Stimulated activated effector memory CD8-positive, alpha-beta T cell treated with anti-CD3 and anti-CD28 coated beads, Interleukin-12 subunit alpha, Interleukin-12 subunit beta, amount 100 ng/mL, for 72 hours (primary cell): ENCODE measurements at regions not wholly inside any gene's neighbourhood (a gene's known extent, or its start where the extent isn't known, plus 50 kb on each side); places are given as distances from the start of the nearest gene placed in this dataset.
"Not testable (repeated sequence)": the region's sequence is repeated elsewhere in the genome, so short reads cannot be mapped to it uniquely, and the experiment has no call there.

ENCODE experiments used
- ATAC-seq: fragments of 150-1000 bp; cut with Tn5 transposase; 2 replicates; pipeline ENCODE4 v1.10.0; 2021
- DNase-seq, 2 donors: peaks; one replicate each; pipeline ENCODE4 v3.0.0; 2021 to 2022; ENCODE audit warnings: low spot score in 2 of 2
- H3K27ac Mint-ChIP-seq: one replicate; pipeline ENCODE4 v1.8.0; 2022; ENCODE audit warnings: mild to moderate bottlenecking, mixed read lengths
- H3K36me3 Mint-ChIP-seq: one replicate; pipeline ENCODE4 v1.8.0; 2022; ENCODE audit warnings: mild to moderate bottlenecking, mixed read lengths
- H3K4me1 Mint-ChIP-seq: one replicate; pipeline ENCODE4 v1.8.0; 2022; ENCODE audit warnings: mixed read lengths
- H3K4me3 Mint-ChIP-seq: one replicate; pipeline ENCODE4 v1.8.0; 2022; ENCODE audit warnings: mild to moderate bottlenecking, mixed read lengths
- H3K9me3 Mint-ChIP-seq: one replicate; pipeline ENCODE4 v1.8.0; 2022; ENCODE audit warnings: mixed read lengths

DNA sequence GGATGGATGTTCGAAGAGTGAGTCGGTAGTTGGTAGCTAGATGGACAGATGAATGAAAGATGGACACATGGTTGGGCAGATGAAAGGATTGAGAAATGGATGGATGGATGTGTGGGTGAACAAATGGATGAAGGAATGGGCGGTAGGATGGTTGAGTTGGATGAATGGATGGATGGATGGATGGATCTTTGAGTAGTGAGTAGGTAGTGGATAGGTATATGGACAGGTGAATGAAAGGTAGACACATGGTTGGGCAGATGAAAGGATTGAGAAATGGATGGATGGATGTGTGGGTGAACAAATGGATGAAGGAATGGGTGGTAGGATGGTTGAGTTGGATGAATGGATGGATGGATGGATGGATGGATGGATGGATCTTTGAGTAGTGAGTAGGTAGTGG is 97.0 kb upstream of the ADAMTS2 start:
- H3K9me3 Mint-ChIP-seq, H3K27ac Mint-ChIP-seq, ATAC-seq, H3K4me3 Mint-ChIP-seq, DNase-seq, H3K4me1 Mint-ChIP-seq, H3K36me3 Mint-ChIP-seq: not testable (repeated sequence)

DNA sequence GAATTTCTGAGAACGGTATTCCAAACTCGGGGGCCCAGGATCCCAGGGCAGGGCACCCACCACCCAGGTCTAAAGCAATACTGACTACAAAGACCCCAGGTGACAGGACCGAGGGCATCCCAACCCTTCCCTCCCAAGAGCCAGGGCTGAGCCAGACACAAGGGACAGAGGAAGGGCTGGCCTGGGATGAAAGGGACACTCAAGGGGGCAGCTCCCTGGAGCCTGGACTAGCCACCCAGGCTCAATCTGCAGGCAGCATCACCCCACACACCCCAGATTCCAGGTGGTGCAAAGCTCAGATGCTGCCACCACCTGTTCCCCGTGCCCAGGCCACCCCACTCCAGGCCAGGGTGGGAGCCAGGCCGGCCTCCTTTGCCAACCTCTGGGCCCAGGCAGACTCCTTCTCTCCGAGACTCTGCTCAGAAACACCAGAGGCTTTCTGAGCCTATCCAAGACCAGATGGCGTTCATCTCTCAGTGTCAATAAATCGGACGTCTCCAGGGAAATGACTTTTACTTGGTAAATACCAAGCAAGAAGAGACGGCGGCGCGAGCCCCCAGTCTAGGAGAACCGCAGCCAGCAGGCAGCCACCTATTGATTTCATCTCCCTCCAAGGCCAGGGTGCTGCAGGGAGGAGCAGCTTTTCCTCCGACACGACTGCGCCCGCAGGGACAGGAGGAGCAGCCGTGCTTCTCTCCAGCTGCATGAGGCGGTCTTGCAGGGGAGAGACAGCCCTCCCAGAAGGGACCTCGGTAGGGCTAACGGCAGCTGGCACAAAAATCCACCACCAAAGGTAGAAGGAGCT is 94.1 kb upstream of the ADAMTS2 start:
- H3K4me3 Mint-ChIP-seq = no peak overlapping the region
- no peaks in the 10 kb centered on the region for H3K36me3 Mint-ChIP-seq
- DNase-seq (no peak), ATAC-seq (peak; percentile 9)
- no peaks in the 10 kb centered on the region for H3K9me3 Mint-ChIP-seq
- no peaks in the 10 kb centered on the region for H3K4me1 Mint-ChIP-seq
- H3K27ac Mint-ChIP-seq = no peak overlapping the region

DNA sequence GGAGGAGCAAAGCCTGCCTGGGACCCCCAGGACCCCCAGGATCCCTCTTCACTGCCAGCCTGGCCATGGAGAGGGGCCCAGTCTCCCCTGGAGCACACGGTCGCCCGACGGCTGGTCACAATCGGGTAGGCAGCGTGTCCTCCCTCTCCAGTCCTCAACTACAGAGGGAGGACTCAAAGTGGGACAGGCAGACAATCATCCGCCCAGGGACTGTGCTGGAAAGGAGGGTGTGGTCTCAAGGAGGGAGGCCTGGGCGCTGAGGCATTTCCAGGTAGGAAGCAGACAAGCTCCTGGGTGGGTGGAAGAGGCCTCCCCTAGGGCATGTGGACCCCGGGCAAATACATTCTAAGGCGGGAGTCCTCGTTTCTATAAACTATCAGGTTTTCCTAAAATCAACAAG is 93.2 kb upstream of the ADAMTS2 start:
- no peak overlapping the region for H3K4me3 Mint-ChIP-seq
- H3K27ac Mint-ChIP-seq = no peak overlapping the region
- DNase-seq (no peak), ATAC-seq (no peak)
- no peaks in the 10 kb centered on the region for H3K36me3 Mint-ChIP-seq
- H3K4me1 Mint-ChIP-seq = no peaks in the 10 kb centered on the region
- no peaks in the 10 kb centered on the region for H3K9me3 Mint-ChIP-seq

DNA sequence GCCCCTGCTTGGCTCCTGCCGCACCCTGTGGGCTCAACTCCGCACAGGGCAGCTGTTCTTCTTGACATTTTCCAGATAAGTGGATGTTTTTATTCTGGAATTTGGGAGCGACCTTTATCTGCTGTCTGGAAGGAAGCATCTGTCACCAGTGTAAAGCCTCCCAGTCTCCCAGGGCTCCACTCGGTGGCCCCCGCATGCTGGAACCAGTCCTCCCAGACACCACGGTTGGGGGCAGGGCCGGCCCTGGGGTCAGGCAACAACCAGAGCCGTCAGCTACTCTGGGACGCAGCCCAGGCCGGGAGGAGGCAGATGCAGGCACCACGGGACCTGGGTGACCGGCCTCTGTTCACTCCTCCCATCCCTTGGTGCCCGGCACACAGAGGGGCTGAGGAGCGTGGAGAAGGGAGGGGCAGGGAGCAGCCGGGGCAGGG is 92.8 kb upstream of the ADAMTS2 start:
- Mint-ChIP-seq H3K4me1 (no peaks in the 10 kb centered on the region), H3K27ac (no peak overlapping the region)
- no peak for ATAC-seq

DNA sequence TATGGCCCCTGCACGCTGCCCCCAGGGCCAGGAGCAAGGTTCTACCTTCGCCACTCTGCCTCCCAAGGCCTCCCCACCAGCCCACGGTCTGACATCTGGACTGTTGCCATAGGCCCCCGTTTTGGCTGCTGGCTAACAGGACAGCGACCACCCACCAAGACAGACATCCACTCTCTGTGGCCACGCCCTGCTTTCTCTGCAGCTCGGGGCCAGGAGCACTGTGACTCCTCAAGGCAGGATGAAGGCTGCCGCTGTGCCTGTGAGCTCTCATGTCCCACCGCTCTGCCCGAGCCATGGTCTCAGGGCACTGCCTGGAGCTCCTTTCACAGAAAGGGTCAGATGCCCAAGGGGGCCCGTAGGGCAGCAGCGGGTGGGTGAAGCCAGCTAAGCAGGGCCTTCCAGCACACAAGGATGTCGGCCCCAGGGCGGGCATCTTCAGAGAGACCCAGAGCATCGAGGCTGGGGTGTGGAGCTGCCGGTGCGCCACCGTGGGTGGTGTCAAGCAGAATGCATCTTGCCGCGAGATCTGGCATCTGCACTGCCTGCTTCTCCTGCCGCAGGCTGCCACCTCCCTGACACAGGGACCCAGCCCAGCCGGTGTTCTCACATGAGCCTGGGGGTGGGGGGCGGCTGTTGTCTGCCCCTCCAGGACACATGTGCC is 92.2 kb upstream of the ADAMTS2 start:
- DNase-seq (no peak), ATAC-seq (no peak)
- Mint-ChIP-seq H3K9me3 (peaks cover 4% of the 10 kb centered on the region), H3K4me3 (no peak overlapping the region), H3K4me1 (no peaks in the 10 kb centered on the region), H3K36me3 (no peaks in the 10 kb centered on the region), H3K27ac (no peak overlapping the region)

More for the DNA sequence above, 92.8 kb upstream of the ADAMTS2 start:
- H3K9me3 Mint-ChIP-seq = peaks cover 1% of the 10 kb centered on the region
- H3K36me3 Mint-ChIP-seq = no peaks in the 10 kb centered on the region
- H3K4me3 Mint-ChIP-seq = no peak overlapping the region
- DNase-seq = no peak

DNA sequence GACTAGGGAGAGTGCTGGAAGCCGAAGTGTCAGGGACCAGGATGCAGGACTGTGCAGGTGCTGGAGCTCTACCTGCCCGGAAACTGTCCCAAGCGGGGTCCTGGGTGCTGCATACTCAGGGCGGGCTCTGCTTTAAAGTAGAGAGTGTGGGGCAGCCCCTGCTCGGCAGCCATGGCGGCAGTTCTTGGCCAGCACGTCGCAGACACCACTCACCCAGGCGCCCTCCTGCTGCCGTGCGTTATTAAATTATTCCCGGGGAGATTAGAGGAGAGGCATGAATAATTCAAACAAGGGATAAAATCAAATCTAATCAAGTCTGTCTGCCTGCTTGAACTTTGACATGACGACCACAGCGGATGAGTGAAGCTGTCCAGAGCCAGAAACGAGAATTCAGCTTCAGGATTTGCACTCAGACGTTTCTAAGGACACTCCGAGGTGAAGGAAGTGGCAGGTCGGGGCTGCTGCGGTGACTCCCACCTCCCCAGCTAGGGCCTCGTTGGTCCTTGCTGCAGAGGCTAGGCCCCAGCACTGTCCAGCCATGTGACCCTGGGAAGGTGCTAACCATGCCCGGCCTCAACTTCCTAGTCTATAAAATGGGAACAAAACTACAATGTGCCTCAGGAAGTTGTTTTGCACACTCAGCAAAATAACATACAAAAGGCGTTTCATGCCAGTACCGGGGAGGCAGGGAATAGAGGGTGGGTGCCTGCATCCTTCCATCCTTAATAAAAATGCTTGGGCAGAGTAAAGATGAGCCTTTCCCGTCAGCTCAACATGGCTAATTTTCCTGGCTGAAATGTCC is 91.3 kb upstream of the ADAMTS2 start:
- no peak for ATAC-seq
- Mint-ChIP-seq H3K4me3 (no peak overlapping the region), H3K9me3 (peaks cover 4% of the 10 kb centered on the region), H3K4me1 (no peaks in the 10 kb centered on the region), H3K27ac (no peak overlapping the region), H3K36me3 (no peaks in the 10 kb centered on the region)
- no peak for DNase-seq

DNA sequence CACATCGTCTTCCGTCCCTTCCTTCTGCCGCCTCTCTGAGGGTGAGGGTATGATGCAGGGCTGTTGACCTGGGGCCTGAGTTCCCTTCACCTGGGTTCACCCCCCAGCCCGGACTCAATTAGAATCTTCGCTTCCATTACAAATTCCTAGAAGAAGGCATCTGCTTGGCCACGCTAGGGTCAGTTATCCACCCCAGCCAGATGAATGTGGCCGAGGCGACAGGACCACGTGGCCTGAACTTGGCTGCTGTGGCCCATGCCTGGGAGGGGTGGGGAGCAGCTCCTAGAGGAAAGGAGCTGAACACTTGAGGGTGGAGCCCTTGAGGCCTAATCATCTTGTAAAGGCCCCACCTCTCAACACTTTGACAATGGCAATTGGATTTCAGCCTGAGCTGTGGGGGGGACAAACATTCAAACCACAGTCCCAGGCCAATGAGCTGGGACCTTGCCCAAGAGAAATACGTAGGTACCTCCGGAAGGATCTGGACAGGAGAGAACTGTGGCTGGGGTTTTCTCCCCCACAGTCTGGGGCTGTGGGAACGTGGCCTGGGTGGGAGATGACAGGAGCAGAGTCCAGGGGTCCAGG is 90.6 kb upstream of the ADAMTS2 start:
- DNase-seq (no peak), ATAC-seq (no peak)
- Mint-ChIP-seq H3K36me3 (no peaks in the 10 kb centered on the region), H3K4me3 (no peak overlapping the region), H3K27ac (no peak overlapping the region), H3K4me1 (no peaks in the 10 kb centered on the region), H3K9me3 (peaks cover 4% of the 10 kb centered on the region)

DNA sequence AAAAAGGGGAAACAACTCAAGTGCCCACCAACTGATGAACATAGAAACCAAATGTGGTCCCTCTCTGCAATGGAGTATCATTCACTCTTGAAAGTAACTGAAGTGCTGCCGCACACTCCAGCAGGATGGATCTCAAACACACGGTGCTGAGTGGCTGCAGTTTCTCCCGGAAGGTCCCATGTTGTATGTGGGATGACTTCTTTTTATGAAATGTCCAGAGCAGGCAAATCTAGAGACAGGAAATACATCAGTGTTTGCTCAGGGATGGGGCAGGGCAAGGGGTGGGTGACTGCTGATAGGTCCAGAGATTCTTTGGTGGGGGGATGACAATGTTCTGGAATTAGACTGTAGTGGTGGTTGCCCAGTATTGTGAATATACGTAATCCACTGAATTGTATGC is 89.9 kb upstream of the ADAMTS2 start:
- peaks cover 4% of the 10 kb centered on the region for H3K9me3 Mint-ChIP-seq
- no peak overlapping the region for H3K27ac Mint-ChIP-seq
- DNase-seq (no peak), ATAC-seq (no peak)
- H3K4me3 Mint-ChIP-seq = no peak overlapping the region
- H3K36me3 Mint-ChIP-seq = no peaks in the 10 kb centered on the region
- H3K4me1 Mint-ChIP-seq = no peaks in the 10 kb centered on the region

DNA sequence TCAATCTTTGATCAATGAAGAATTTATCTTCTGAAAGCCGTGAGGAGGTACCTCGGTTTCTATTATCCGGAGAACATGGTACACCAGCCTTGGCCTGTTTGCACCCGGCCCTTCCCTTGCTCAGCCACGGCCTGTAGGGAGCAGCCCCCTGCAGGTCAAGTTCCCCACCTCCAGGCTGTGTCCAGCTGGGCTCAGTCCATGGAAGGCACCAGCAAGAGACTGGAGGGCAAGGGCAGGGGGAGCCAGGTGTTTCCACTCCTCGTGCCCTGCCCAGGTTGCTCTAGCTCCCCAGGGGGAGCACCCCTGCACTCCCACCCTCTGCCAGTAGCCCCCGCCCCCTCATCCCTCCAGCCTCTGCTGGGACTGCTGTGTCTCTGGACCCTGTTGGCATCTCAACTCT is 87.3 kb upstream of the ADAMTS2 start:
- DNase-seq (no peak), ATAC-seq (no peak)
- Mint-ChIP-seq H3K36me3 (no peaks in the 10 kb centered on the region), H3K4me1 (no peaks in the 10 kb centered on the region), H3K4me3 (no peak overlapping the region), H3K9me3 (peaks cover 4% of the 10 kb centered on the region), H3K27ac (no peak overlapping the region)

DNA sequence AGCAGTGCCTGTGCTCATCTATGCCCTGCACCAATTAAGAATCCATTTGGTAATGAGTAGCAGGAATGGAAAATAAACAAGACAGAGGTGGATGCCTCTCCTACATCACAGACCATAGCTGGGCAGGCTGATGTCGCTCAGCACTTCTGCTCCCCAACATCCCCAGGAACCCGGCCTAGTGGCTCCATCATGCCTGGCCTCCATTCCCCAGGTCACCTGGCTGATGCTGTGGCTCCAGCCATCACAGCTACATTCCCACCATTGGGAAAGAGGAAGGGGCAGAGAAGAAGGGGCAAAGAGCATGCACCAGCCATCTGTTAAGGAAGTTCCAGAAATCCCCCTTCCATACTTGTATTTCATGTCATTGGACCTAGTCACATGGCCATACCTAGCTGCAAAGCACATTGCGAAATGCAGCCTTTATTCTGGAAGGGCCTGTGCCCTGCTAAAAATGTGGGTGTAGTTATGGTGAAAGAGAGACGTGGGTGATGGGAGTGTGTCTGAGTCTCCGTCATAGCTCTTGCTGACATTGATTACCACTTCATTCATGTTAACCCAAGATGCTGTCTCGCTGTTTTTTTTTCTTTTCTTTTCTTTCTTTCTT is 86.1 kb upstream of the ADAMTS2 start:
- DNase-seq (no peak), ATAC-seq (no peak)
- H3K36me3 Mint-ChIP-seq = no peaks in the 10 kb centered on the region
- H3K4me3 Mint-ChIP-seq = no peak overlapping the region
- H3K9me3 Mint-ChIP-seq = peaks cover 4% of the 10 kb centered on the region
- H3K27ac Mint-ChIP-seq = no peak overlapping the region
- H3K4me1 Mint-ChIP-seq = no peaks in the 10 kb centered on the region

DNA sequence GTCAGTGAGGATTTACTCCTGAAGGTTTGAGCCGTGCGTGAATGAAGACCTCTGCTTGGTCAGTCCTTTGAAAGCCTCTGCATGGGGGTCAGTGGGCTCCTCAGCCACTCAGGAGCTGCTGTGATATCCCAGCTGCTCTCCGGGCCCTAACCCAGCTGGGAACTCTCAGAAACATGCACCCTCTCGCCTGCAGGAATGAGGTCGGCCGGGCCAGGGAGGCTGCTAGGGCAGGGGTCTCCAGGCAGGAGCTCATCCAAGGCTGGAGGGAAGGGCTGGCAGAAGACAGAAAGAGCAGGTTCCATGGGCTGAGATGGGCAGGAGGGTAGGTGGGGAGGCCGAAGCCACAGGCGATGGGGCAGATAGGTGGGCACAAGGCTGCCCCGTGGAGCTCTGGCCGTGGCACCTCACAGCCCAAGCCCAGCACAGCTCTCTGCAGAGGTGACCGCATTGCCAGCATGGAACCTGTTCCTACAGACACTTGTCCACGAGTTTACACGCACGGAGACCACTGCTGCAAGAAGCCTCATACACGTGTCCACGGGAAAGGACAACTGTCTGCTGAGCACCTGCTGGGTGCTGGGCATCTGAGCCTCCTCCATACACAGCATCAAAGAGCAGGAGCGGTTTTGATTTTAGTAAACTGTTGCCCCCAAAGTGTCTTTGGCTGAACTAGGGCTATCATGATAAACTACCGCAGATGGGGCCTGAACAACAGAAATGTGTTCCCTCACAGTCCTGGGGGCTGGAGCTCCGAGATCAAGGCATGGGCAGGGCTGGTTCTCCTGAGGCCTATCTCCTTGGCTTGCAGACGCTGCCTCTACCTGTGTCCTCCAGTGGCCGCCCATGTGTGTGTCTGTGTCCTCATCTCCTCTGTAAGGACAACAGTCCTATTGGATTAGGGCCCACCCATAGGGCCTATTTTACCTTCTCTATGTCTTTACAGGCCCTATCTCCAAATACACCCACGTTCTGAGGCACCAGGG is 85.2 kb upstream of the ADAMTS2 start:
- peaks cover 4% of the 10 kb centered on the region for H3K9me3 Mint-ChIP-seq
- no peaks in the 10 kb centered on the region for H3K4me1 Mint-ChIP-seq
- H3K36me3 Mint-ChIP-seq = no peaks in the 10 kb centered on the region
- H3K27ac Mint-ChIP-seq = no peak overlapping the region
- DNase-seq (no peak), ATAC-seq (no peak)
- H3K4me3 Mint-ChIP-seq = no peak overlapping the region

DNA sequence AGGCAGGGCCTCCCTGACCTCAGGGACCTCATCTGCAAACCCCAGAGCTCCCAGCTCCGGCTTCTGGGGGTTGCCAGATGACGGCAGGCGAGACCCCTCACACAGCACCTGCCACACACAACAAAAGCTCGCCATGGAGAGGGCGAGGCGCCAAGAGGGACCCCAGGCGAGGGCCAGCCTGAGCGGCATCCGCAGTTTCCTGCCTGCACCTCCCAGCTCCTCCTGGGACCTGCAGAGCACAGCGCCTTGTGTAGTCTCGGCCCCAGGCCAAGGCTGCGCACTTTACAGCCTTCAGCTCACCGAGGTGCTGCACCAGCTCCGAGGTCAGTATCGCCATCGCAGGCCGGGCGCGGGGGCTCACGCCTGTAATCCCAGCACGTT is 82.4 kb upstream of the ADAMTS2 start:
- no peak for ATAC-seq
- Mint-ChIP-seq H3K4me1 (no peaks in the 10 kb centered on the region), H3K9me3 (no peaks in the 10 kb centered on the region), H3K27ac (no peak overlapping the region), H3K4me3 (no peak overlapping the region), H3K36me3 (no peaks in the 10 kb centered on the region)
- no peak for DNase-seq

DNA sequence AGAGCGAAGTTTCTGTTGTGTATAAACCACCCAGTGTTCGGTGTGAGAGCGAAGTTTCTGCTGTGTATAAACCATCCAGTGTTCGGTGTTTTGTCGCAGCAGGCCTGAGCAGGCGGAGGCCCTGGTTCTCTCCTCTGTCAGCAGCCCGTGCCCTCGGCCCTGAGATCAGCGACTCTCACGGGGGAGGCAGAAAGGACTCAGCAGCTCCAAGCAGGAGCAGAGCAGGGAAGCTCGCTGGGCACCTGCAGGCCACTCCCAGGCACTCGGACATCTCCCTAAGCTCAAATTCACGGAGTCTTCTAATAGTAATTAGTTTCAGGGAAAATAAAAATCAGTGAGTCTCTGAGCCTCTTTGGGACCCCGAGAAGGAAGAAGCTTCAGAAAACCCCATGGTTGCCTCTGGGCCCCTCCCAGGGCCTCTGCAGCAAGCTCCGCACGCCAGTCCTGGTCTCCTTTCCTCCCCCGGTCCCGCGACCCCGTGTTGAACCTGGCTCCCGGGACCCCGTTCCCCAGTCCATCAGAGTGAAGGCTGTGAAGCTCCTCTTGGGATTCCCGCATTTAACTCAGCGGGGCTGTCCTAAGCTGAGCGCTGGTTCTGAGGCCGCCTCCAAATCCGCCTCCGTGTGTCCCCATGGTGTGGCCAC is 81.9 kb upstream of the ADAMTS2 start:
- Mint-ChIP-seq H3K4me1 (no peaks in the 10 kb centered on the region), H3K36me3 (no peaks in the 10 kb centered on the region), H3K4me3 (no peak overlapping the region), H3K9me3 (no peaks in the 10 kb centered on the region), H3K27ac (no peak overlapping the region)
- ATAC-seq (no peak), DNase-seq (no peak)
